DMS79 treated with DMSO at 0.1 percent for 48 hours (cell line): ENCODE measurements at regions not wholly inside any gene's neighbourhood (a gene's known extent, or its start where the extent isn't known, plus 50 kb on each side); places are given as distances from the start of the nearest gene placed in this dataset.
"Not testable (repeated sequence)": the region's sequence is repeated elsewhere in the genome, so short reads cannot be mapped to it uniquely, and the experiment has no call there.

Source experiments
- DNase-seq: peaks from one replicate; lab custom pipeline; 2025; lab: John Stamatoyannopoulos, UW

GRCh38 chr10:2246747-2247146 is 509.4 kb upstream of the ADARB2 start:
- DNase-seq, result no peak

- DNase-seq, result no peak
Observed at GRCh38 chr10:2245580-2245979, 508.3 kb upstream of the ADARB2 start.

DNA sequence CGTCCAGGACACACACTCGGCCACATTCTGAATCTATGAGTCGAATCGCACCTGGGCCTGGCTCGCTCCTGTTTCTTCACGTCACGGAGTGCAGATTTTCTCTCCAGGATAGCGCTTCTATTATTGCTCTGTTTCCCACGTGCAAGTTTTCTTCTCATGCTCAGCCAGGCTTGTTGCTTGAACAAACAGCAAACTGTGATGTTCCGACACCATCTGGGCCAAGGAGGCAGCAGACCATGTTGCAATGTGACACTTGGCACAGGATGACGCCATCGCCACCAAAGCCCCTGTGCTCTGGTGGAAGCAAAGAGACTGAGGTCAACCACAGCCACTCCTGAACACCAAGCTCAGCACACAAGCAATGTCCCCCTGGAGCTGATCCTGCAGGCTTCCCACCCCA is 507.1 kb upstream of the ADARB2 start:
- no peak for DNase-seq

DNA sequence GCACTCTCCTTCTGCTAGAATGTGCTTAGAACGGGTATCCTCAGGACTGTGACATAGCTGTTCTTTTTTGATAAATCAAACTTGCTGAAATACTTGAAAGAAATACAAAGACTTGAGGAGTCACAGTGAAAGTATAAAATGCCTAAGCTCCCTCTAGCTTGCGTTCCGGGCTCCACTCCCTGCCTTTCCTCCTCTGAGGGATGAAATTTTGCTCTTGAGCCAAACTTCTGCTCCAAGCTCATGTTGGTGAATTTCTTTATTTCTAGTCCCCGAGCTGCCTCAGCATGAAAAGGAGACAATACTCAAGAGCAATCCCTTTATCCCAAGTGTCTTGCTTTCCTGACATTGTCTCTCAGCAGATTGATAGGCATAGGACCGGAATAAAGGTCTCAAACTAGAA is 499.6 kb upstream of the ADARB2 start:
- no peak for DNase-seq

DNA sequence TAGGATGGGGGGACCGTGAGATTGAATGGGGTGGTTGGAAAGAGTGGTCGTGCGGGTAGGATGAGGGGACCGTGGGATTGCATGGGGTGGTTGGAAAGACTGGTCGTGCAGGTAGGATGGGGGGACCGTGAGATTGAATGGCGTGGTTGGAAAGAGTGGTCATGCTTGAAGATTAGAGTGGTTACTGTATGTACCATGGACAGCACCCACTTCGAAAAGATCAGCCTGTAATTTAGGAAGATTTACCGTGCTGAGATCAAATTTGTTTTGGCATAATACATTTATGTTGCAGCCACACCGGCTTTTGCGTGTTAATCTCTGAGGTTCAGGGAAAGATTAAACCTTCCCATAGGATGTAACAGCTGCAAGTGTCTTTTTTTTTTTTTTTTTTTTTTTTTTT is 495.2 kb upstream of the ADARB2 start:
- no peak for DNase-seq

- no peak for DNase-seq
Observed at GRCh38 chr10:2230478-2230877, 493.2 kb upstream of the ADARB2 start.

GRCh38 chr10:2228320-2228901 is 491.1 kb upstream of the ADARB2 start:
- DNase-seq, result no peak

- no peak for DNase-seq
Observed at GRCh38 chr10:2225609-2226008, 488.3 kb upstream of the ADARB2 start.

GRCh38 chr10:2223548-2224320 is 486.4 kb upstream of the ADARB2 start:
- DNase-seq, result no peak

GRCh38 chr10:2222631-2223030 is 485.3 kb upstream of the ADARB2 start:
- DNase-seq, result no peak

GRCh38 chr10:2214805-2215204 is 477.5 kb upstream of the ADARB2 start:
- DNase-seq, result no peak

DNA sequence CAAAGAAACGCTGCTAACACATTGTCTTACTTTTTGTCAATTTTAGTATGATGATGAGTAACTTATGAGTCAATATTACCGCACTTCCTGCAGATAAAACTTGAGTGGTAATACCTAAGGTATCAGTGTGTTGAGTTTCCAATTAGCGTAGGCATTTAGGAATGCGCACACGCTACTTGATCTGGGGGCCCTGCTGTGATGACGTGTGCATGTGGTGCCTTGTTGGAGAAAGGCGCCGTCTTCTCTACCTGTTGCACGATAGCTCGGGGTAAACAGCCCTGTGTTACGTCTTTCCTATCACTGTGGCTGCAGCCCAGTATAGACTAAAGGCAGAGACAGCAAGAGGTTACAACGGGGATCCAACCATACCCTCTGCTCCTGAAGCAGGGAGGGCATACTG is 476.8 kb upstream of the ADARB2 start:
- DNase-seq, result no peak

DNA sequence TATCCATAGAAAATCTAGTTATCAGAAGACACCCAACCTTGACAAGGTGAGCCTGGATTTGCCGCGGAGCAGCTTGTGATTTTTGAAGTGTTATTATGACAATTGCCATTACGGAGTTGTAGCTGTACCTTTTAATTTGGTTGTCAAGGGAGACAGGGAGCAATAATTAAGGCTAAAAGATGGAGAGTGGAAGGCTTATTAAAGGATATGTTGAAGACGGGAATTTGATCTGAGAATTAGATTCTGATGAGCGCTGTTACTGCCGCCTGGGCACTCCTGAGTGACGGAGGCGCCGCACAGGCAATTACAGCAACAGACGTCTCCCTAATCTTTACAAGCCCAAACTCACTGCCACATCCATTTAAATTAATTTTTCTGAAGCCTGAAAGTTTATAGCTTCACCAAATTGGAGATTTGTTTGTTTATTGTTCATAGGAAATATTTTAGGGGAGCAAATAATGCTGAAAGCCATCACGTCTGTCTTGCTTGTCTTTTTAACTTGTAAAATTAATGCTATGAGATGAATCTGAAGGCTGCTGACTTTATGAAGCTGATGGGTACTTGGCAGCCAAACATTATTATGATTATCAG is 475.0 kb upstream of the ADARB2 start:
- DNase-seq, result no peak

- DNase-seq, result no peak
Observed at GRCh38 chr10:2210088-2210487, 472.8 kb upstream of the ADARB2 start.

- DNase-seq, result no peak
Observed at GRCh38 chr10:2208106-2208505, 470.8 kb upstream of the ADARB2 start.

DNA sequence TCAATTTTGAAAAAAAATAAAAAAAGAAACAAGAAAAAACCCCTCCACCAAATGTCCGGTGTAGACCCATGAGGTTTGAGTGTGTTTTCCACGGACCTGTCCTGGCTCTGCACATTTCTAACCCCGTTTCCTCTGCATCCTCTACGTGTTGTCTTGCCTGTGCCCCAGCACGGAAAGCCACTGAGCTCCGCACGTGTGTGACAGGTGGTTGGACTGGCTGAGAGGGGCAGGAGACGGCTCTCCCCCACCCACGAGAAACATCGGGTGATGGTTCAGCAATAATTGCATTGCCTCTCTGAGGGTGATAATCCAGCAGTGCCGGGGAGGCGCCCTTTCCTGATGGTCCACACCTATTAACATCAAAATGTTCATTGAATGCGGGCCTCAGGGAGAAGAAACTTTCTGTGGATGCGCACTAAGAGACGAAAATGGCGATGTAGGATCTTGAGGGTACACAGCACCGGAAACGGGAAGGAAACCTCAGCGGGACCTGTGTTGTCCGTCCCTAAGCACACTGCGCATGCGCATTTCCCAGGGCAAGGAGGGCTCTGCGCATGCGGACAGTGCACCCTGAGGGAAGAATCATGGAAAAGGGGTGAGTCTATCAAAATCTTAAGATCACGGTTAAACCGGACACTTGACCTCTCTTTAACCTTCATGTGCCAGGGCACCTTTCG is 470.1 kb upstream of the ADARB2 start:
- DNase-seq, result no peak

GRCh38 chr10:2205406-2205805 is 468.1 kb upstream of the ADARB2 start:
- no peak for DNase-seq

DNA sequence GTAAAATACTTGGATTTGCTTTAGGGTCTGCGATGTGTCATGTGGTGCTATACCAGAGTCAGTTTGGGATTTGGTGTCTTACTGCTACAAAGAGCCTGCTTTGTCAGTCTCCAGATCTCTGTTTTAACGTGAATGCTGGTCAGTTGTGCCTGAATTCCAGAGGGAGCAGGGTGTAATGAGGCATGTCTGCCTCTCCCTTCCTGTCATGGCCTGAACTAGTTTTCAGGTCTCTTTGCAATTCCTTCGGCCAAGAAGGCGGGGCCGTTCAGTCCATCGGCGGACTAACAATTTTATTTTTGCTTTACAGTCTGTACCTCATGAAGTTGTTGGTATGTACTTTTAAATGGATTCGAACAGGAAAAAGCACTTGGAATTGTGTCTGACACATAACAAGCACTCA is 465.1 kb upstream of the ADARB2 start:
- no peak for DNase-seq

GRCh38 chr10:2201534-2202099 is 464.3 kb upstream of the ADARB2 start:
- no peak for DNase-seq

- no peak for DNase-seq
Observed at GRCh38 chr10:2197663-2198062, 460.3 kb upstream of the ADARB2 start.

DNA sequence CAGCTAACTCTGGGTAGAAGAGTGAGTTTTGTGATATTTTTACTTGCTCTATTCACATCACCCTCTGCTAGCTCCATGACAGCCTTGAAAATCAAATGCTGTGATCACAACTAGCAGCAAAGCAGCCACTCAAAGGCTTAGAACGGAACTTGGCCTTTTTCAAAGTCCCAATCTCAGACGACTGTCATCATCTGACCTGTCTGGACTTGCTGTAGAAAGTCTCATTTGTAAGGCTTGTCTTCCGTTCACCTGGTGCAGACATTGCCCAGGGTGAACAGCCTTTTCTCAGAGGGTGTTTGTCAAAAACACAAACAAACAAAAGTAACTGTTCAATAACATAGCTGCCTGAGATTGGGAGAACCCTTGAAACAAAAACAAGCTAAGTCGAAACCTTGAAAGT is 458.9 kb upstream of the ADARB2 start:
- no peak for DNase-seq

DNA sequence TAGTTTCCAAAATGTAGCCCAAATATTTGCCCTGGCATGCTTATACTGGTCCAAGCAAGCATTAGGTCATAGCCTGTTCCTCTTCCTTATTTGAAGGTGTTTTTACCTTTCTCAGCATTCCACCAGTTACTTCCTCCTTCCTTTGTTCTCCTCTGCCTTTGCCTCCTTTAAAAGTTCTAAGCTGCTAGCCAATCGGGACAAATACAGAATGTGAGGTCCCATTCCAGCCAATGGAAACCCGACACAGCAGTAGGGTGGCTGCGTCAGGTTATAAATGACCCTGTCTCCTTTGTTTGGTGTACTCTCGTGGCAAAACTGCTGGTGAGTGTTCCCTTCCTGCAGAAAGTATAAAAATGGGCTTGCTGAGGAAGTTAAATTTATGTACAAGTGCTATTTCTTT is 452.0 kb upstream of the ADARB2 start:
- not testable (repeated sequence) for DNase-seq

- DNase-seq, result no peak
Observed at GRCh38 chr10:2188371-2188770, 451.0 kb upstream of the ADARB2 start.
